HG03442 (cell line): ENCODE measurements at regions not wholly inside any gene's neighbourhood (a gene's known extent, or its start where the extent isn't known, plus 50 kb on each side); places are given as distances from the start of the nearest gene placed in this dataset.
A peak's percentile ranks its signal among the peaks of the same experiment; 100 is the strongest.

Source experiments
- ATAC-seq: cut with Tn5 transposase; IDR thresholded peaks from one replicate; pipeline ENCODE4 v1.9.1; 2021; ENCODE audit warnings: mild to moderate bottlenecking, moderate library complexity; ENCODE audit not compliant: unreplicated experiment

DNA sequence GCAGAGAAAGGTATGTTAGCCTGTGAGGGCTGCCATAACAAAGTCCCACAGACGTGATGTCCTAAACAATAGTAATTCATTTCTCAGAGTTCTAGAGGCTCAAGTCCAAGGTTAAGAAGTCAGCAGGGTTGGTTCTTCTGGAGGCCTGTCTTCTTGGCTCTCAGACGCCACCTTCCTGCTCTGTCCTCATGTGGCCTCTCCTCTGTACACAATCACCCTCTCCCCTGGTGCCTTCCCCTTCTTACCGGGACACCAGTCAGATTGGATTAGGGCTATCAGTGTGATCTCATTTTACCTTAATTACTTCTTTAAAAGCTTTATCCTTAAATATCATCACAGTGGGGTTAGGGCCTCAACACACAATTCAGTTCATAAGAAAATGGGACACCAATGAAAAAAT lies 860.5 kb downstream of the RNF144A start:
- ATAC-seq = no peak

DNA sequence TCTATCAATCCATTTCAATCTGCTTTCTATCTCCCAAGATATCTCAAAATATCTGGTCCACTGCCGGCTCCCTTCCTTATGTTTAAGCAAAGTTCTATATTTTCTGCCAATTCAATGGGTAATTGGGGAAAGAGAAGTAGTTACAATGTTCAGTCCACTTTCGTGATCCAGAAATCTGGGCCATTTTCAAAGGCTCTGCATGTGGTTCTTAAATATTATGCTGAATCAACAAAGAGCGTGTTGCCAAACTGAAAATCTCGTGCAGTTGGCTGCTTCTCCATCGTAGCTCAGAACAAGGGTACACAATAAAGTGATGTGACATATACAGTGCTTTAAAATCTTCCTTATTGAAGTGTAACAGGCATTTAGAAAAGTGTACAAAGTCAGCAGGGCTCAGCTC lies 863.1 kb downstream of the RNF144A start:
- ATAC-seq = no peak

DNA sequence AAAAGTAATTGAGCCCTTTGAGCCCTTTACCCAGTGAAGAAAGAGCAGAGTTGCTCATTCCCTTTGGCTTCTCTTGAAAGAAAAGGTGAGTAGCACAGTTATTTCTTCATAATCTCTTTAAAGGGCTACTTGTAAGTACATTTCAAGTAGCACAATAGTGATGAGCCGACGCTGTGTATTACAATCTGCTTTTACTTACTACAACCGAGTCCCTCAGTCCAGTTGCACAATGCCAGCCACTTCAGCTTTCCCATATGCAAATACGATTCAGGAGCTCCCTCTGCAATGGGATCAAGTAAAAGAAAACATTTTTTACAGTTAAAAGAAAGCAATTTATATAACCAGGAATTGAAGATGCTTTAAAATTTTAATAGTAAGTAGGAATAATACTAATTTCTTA lies 868.5 kb downstream of the RNF144A start:
- ATAC-seq = no peak

DNA sequence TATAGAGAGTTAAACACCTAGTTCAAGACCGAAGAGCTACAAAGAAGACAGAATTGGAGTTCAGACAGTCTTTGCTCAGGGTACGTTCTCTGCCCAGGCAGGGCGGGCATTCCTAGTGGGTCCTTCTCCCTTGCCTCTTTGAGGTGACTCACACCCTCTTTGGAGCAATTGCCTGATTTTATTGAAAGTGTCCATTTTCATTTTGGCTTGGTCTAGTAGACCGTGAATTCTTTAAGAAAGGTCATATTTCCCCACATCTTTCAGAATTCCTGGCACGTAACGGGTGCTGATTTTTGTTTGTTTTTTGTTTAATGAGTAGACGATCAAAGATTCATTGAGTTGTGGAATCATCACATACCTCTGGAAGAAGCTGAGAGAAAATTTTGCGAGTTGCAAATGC lies 871.5 kb downstream of the RNF144A start:
- ATAC-seq = no peak

DNA sequence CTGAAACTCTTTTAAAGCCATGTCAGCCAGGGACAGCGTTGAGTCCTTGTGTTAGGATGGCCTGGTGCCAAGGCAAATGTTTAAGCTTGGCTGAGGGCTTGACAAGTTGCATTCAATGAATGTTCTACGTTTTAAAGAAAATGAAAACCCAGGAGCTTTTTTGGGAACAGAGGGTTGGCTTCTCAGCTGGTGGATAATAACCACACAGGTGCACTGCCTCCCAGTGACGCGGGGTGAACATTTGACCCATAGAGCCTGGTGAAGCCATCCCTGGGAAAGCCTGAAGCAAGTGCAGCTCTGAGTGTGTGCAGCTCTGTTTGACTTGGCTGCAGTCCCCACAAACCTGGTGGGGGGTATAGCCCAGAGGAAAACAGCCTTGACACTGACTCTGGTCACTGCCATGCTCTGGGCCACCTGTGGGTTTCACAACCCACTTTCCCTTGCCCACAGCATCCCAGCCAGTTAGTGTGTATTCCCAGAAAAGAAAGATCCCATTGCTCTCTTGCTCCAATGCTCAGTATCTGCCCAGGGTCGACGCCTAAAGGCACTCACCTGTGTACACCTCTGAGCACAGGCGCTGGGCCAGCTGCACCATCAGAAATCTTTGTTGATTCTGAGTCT lies 874.9 kb downstream of the RNF144A start:
- ATAC-seq = no peak

DNA sequence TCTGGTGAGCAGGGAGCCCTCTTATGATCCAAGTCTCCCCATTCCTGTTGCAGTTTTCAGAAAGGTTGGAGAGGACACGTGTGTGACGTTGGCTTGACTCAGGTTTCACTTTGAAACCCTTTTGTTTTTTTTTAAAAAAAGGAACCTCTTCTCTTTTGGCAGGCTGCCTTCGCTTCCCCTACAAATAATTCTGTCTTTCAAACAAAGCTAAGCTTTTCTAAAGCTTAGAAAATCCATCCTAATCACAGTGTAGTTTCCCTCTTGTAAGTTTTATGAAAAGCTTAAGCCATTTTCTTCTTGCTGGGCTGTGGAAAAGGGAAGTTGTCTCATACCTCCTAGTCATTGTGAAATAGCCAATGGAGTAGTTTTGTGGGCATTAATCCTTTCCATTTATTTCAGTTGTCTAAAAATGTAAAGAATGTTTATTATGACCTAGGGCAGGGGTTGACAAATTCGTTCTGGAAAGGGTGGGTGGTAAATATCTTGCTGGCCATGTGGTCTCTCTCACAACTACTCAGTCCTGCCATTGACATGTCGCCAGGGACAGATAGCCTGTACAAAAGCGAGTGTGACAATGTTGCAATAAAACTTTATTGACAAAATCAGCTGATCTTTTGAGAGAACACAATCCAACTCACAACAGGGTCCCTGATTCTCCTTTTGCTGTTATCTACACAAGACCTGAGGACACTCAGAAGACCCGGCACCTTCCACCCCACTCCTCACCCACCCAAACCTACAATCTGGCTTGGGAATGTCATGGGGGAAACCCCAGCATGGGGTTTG lies 878.8 kb downstream of the RNF144A start:
- no peak for ATAC-seq

DNA sequence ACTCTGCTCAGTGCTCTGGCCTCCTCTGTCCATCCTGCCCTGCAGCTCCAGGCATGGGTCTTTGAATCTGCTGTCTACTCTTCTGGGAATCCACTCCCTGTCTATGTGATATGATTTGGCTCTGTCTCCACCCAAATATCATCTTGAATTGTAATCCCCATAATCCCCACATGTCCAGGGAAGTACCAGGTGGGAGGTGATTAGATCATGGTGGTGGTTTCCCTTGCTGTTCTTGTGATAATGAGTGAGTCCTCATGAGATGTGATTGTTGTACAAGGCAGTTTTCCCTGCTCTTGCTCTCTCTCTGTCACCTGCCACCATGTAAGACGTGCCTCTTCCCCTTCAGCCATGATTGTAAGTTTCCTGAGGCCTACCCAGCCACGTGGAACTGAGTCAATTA lies 881.8 kb upstream of the ID2 start:
- no peak for ATAC-seq

DNA sequence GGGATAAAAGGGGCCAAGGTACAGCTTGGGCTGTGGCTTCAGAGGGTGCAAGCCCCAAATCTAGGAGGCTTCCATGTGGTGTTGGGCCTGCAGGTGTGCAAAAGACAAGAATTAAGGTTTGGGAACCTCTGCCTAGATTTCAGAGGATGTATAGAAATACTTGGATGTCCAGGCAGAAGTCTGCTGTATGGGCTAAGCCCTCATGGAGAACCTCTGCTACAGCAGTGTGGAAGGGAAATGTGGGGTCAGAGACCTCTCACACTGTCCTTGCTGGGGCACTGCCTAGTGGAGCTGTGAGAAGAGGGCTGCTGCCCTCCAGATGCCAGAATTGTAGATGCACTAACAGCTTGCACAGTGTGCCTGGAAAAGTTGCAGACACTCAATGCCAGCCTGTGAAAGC lies 880.6 kb upstream of the ID2 start:
- ATAC-seq = no peak

DNA sequence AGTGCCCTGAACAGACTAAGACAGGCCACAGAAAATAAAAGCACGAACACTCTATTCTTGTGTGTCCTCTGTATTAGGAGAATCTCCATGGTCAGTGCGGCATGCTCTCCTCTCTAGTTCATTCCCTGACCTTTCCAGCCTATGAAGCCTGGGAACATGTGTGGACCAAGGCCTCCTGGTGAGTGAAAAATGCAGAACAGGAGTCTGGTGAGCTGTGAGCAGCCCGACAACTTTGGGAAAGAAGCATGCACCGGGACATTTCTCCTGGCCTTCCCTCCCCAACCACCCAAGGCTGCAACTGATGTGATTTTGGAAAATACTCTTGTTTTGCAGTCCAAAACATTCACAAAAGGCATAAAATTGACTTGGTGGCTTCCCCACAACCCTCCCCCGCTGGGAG lies 878.3 kb upstream of the ID2 start:
- no peak for ATAC-seq

DNA sequence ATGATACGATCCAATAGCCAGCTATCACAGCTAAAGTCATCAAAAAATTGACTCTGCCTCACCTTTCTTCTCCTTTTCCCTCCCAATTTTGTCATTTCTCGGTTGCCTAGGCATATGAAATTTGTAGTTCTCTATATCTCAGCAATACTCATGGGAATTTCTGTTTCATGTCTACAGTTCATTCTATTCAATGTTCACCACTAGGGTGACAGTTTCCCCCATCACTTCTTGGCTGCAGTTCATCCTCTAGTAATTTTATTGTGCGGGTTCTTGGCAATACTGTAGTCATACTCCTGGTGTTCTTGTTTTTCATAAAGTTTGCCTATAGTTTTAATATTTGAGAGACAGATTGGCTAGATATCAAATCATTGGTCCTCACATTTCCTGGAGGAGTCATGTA lies 872.2 kb upstream of the ID2 start:
- ATAC-seq = no peak

DNA sequence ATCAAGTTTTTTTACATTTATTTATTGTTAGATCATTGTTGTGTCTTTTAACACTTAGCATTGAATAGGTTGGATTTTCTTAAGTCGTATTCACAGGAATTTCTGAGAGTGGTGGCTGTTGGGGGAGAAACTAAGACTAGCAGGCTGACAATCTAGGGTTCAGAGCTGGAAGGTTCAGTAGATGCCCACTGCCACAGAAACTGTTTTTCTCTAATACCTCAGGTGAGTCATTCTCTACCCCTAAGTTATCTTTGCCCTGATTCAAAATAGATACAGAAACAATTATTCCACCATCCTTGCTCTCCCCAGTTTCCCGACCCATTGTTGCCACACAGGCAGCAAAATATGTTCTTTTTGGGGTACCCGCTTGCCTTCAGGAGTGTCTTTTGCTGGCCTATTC lies 870.8 kb upstream of the ID2 start:
- no peak for ATAC-seq

DNA sequence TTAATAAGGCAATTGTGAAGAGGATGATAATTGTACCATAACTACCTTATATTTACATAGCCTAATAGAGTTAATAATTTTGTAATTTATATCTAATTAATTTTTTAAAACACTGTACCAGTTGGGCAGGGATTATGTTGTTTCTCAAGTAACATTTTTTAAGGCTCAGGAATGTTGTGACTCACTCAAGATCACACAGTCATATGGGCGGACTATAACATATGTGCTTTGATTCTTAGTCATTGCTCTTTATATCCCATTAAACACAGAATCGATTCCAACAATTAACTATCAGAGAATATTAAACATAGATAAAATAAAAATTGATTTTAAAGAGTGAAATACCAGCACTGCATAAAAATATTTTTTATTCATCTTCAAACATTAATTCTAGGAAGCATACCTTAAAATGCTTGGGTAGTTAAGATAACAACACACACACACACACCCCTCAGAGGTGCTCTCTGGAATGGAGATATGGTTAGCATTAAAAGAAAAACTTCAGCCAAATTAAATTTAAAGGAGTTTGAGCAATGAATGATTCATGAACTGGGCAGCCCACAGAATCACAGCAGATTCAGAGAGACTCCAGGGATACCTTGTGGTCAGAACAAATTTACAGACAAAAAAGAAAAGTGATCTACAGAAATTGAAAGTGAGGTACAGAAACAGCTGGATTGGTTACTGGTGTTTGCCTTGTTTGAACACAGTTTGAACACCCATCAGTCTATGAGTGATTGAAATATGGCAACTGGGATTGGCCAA lies 869.4 kb upstream of the ID2 start:
- ATAC-seq = no peak

DNA sequence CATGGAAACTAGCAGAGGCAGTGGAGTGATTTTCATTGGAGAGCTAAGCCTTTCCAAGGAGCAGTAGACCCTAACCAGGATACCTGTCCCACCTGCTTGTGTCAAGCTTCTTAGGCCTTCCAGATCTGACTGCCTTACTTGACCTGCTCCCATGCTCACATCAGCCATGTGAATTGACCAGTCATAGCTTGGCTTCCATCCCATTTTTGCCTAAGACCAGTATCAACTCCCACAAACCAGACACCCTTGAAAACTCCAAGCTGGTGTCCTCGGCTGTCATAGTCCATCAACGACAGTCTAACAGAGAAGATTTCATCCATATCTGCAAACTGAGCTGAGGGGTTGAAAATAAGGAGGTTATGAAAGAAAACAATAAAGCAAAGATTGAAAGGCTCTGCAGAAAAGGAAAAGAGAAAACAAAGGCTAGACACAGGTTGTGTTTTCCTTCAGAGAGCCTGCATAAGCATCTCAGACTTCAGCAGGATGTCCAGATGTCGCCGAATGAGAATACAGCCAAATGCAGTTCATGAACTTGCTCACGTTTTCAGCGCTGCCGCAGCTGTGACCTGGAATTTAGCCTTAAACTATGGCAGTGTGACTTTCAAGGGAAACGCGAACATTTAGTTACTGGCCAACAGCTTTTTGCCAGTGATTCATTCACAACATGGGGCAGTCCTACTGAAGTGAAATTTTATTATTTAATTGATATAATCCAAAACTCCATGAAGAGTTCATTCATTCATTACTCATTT lies 868.1 kb upstream of the ID2 start:
- no peak for ATAC-seq

DNA sequence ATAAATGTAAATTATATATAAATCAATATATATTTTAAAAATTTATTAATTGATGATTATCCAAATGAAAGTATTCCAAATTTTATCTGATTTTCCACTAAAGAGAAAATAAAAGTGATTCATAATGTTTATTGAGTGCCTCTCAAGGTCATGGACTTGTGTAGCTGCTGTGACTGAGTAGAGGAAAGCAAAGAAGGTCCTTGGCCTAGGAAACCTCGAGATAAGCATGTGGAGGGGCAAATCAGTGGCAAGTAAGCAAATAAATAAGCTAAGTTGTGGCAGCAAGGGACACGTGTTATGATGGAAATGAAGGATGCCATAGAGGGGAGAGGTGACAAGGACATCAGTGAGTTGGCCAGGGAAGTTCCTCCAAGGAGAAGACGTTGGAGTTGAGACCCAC lies 866.1 kb upstream of the ID2 start:
- no peak for ATAC-seq

DNA sequence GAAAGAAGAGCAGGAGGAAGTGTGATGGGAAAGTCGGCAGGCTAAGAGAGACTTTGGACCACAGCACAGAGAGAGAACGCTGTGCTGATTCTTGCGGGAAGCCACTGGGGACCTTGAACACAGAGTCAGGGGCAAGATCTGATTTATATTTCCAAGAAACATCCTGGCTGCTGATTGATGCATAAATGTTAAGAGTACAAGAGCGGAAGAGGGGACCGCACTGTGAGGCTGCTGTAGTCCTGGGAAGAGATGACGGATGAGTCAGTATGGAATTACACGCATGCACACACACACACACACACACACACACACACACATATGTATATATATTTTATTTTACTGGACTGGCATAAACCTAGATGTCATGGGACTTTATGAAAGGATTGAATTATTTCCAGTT lies 865.6 kb upstream of the ID2 start:
- ATAC-seq = no peak

DNA sequence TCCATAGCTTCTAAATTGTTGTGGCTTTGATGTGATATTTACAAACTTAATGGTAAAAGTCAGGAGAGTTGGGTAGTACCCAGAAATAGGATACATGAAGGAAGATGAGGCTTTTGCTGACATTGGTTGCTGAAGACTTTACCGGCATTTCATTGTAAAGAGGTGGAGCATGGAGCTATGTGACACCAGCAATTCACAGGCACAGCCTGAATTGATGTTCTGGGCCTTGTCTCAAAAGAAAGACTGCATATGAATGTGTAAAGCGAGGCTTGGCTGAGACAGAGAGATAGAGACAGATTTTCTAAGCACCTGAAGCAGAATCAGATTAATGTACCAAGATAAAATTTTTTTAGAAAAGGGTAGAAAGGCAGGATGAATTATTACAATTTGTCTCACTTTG lies 864.9 kb upstream of the ID2 start:
- no peak for ATAC-seq

DNA sequence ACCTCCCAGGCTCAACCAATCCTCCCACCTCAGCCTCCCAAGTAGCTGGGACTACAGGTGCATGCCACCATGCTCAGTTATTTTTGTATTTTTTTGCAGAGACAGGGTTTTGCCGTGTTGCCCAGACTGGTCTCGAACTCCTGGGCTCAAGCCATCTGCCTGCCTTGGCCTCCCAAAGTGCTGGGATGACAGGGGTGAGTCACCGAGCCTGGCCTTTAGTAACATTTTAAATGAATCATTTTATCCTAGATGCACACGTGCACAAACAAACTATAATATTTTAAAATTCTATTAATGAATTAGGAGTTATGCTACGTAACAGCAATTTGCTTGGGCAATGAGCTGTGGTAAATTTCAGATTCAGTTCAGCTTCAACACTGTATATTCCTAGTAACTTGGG lies 862.5 kb upstream of the ID2 start:
- ATAC-seq = no peak

DNA sequence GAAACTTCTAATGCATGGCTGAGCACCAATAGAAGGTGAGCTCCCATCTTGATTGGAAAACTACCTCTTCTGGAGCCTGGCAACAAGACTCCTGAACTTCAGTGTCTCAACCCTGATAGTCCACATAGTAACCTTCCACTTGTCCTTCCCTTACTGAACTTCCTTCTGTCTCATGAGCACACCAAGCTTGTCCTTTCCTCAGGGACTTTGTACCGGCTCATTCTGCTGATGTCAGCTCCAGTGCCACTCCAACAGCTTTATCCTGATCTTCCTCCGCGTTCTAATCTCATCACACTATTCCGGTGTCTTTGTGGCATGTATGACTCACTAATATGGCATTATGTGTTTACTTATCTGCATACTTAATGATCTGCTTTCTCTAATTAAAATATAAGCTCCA lies 862.0 kb upstream of the ID2 start:
- ATAC-seq = no peak

DNA sequence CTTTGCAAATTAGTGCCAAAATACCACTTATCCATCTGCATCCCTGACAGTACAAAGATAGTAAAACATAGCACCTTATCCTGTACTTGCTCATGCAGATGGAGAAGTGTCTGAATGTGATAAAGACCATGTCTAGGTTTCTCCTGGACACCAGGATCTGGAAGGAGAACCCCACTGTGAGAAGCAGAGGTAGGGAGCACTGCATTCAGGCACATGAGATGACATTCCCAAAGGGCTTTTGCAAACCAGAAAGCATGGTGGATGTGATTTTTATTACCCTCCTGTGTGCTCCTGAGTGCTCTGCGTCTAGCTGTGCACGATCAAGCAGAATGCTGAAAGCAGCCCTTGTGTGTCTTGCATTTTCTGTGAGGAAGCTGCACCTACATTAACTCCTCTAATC lies 857.6 kb upstream of the ID2 start:
- ATAC-seq = no peak

DNA sequence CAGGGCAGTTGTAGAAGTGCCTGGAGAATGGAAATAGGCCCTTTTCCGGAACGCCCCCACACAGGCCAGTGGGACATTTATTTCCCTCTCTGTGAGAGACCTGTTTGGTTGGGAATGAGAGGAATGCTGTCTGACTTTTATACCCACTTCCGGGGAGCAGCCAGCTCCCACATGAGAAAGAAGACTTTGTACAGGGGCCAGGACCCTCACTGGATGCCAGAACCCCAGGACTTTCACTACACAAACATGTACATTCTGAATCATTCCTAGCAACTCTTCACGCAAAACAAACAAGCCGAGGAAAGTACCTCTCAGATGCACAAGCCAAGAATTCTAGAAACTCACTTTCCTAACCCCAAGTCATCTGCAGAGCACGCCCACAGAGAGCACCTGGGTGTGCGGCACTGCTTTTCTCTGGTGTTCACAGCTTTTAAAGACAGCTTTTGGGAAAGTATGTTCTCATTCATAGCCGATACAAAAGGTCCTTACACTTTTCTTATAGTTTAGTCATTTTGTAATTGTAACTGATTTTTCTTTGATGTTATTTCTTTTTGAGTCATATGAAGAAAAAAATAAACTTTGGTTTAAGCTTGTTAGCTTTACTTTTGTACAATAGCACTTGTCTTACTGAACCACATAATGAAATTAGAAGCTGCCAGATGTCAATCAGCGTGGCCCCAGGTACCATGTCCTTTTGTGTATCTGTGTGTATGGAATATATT lies 856.1 kb upstream of the ID2 start:
- peak; percentile 95 for ATAC-seq

DNA sequence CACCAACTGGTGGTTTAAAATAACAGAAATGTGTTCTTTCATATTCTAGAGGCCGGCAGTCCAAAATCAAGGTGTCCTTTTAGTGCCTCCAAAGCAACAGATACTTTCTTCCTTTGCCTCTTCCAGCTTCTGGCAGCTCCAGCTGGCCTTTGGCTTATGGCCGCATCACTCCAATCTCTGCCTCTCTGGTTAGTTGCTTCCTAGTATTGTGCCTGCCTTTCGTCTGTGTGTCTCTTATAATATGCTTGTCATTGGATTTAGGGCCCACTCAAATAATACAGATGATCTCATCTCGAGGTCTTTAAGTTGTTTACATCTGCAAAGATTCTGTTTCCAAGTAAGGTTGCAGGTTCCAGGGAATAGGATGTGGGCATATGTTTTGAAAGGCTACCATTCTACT lies 855.2 kb upstream of the ID2 start:
- no peak for ATAC-seq
